GM19238 (cell line): ENCODE measurements at regions not wholly inside any gene's neighbourhood (a gene's known extent, or its start where the extent isn't known, plus 50 kb on each side); places are given as distances from the start of the nearest gene placed in this dataset.

ENCODE experiments used
- DNase-seq: peaks from one replicate; pipeline ENCODE4 v3.0.0; 2011; ENCODE audit warnings: low spot score; ENCODE audit not compliant: insufficient read length

- no peak for DNase-seq
Measured at GRCh38 chr10:8595140-8595539, 540.7 kb downstream of the GATA3 start.

- no peak for DNase-seq
Measured at GRCh38 chr10:8596929-8597472, 542.5 kb downstream of the GATA3 start.

GRCh38 chr10:8600192-8600591 lies 545.7 kb downstream of the GATA3 start:
- no peak for DNase-seq

- no peak for DNase-seq
Measured at GRCh38 chr10:8602821-8603220, 548.3 kb downstream of the GATA3 start.

- no peak for DNase-seq
Measured at GRCh38 chr10:8614054-8614565, 559.6 kb downstream of the GATA3 start.

- no peak for DNase-seq
Measured at GRCh38 chr10:8615118-8615517, 560.6 kb downstream of the GATA3 start.

GRCh38 chr10:8616166-8616565 lies 561.7 kb downstream of the GATA3 start:
- no peak for DNase-seq

GRCh38 chr10:8617792-8618191 lies 563.3 kb downstream of the GATA3 start:
- DNase-seq: no peak

- DNase-seq: no peak
Measured at GRCh38 chr10:8618834-8619233, 564.3 kb downstream of the GATA3 start.

- DNase-seq: no peak
Measured at GRCh38 chr10:8628351-8628750, 573.9 kb downstream of the GATA3 start.

- no peak for DNase-seq
Measured at GRCh38 chr10:8633909-8634308, 579.4 kb downstream of the GATA3 start.

- DNase-seq: no peak
Measured at GRCh38 chr10:8636371-8636770, 581.9 kb downstream of the GATA3 start.

GRCh38 chr10:8637640-8638039 lies 583.2 kb downstream of the GATA3 start:
- no peak for DNase-seq

- DNase-seq: no peak
Measured at GRCh38 chr10:8638088-8638672, 583.7 kb downstream of the GATA3 start.

- DNase-seq: no peak
Measured at GRCh38 chr10:8639486-8640185, 585.1 kb downstream of the GATA3 start.

GRCh38 chr10:8640301-8640700 lies 585.8 kb downstream of the GATA3 start:
- no peak for DNase-seq

GRCh38 chr10:8640878-8641277 lies 586.4 kb downstream of the GATA3 start:
- no peak for DNase-seq

GRCh38 chr10:8656261-8656660 lies 601.8 kb downstream of the GATA3 start:
- DNase-seq: no peak

GRCh38 chr10:8659982-8660381 lies 605.5 kb downstream of the GATA3 start:
- no peak for DNase-seq

GRCh38 chr10:8661886-8662285 lies 607.4 kb downstream of the GATA3 start:
- no peak for DNase-seq

GRCh38 chr10:8663131-8663530 lies 608.6 kb downstream of the GATA3 start:
- no peak for DNase-seq

- DNase-seq: no peak
Measured at GRCh38 chr10:8665322-8665721, 610.8 kb downstream of the GATA3 start.

- DNase-seq: no peak
Measured at GRCh38 chr10:8670461-8670860, 616.0 kb downstream of the GATA3 start.
